A549 (cell line): ENCODE measurements at regions not wholly inside any gene's neighbourhood (a gene's known extent, or its start where the extent isn't known, plus 50 kb on each side); places are given as distances from the start of the nearest gene placed in this dataset.

Experiments used
- FOSL2 ChIP-seq, 2 experiments: fragments of 450-650 bp in 1 of 2; fragments of >200 bp in 1 of 2; sonication (Bioruptor Twin) in 1 of 2; formaldehyde crosslinking; IDR thresholded peaks; 2 replicates each; pipeline versions ENCODE4 v1.5.0 to v1.6.1; 2016 to 2020; ENCODE audit warnings: mild to moderate bottlenecking in 1 of 2, moderate library complexity in 1 of 2
- MAZ ChIP-seq: fragments of 150-350 bp; IDR thresholded peaks from 2 replicates; pipeline ENCODE4 v1.6.1; 2014; ENCODE audit warnings: antibody characterized with exemption, low read depth, low read length, borderline replicate concordance
- POLR2A ChIP-seq: IDR thresholded peaks from 2 replicates; pipeline ENCODE4 v1.6.1; 2012; ENCODE audit warnings: mild to moderate bottlenecking, low read length
- POLR2AphosphoS2 ChIP-seq: conservative IDR thresholded peaks from 2 replicates; pipeline ENCODE4 v1.6.1; 2012; ENCODE audit warnings: low read length, improper control_type of control experiment, inconsistent platforms

DNA sequence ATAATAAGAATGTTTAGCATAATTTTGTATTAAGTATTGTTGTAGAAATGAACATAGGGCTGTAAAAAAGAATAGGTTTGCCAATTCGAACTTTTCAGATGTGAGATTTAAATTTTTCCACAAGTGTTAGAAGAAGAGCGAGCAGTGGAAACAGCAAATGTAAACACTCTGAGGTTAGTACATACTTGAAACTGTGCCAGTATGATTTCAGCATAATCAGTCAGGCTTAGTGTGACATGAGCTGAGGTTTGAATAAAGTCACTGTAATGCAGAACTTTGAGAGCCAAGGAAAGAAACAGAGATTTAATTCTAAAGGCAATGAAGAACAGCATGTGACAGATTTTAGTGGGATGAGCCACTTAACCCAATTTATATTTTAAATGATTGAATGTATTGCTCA is 2166.4 kb downstream of the PCDH9 start:
- TF ChIP-seq POLR2AphosphoS2 (no peak), FOSL2 (IDR thresholded peaks at IDR 0.05) (no peak), FOSL2 (CRISPR knock-in tag; IDR thresholded peaks at IDR 0.05) (no peak), MAZ (no peak), POLR2A (no peak)
